ENCODE measurements at regions not wholly inside any gene's neighbourhood (a gene's known extent, or its start where the extent isn't known, plus 50 kb on each side); places are given as distances from the start of the nearest gene placed in this dataset.
"Not testable (repeated sequence)": the region's sequence is repeated elsewhere in the genome, so short reads cannot be mapped to it uniquely, and the experiment has no call there.

DNA sequence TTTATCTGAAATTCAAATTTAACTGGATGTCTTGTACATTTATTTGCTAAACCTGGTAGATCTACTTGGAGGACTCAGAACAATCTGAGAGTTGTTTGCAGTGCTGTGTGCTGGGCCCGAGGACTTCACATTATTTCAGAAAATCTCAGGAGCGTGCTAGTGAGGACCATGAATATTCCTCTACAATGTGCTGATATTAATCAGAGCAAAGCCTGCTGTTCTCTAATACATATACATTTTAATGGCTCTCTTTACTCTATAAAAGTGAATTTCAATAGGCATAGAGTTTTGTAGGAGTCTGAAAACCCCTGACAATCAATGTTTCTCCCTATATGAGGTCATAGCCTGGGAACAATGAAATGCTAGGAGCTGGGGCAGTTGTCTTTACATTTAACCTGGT lies 144.3 kb downstream of the NEDD1 start:
- Histone ChIP-seq H3K4me1 (replicated peaks) (no peaks in the 10 kb centered on the region), H3K36me3 (no peaks in the 10 kb centered on the region), H3K27me3 (replicated peaks; ENCODE audit: insufficient read depth) (no peaks in the 10 kb centered on the region), H3K4me3 (no peak overlapping the region), H3K9me3 (no peaks in the 10 kb centered on the region), H3K27ac (no peak overlapping the region)
- no peak for DNase-seq (ENCODE audit: low spot score)
- TF ChIP-seq POLR2A (IDR thresholded peaks at IDR 0.05) (no peak), POLR2AphosphoS5 (IDR thresholded peaks at IDR 0.05) (no peak)
- intact Hi-C loops (cut with DNase I) = no loop called here
- WGBS = 82% methylated on average over 2 of the region's 2 CpGs

- Histone ChIP-seq H3K36me3 (no peaks in the 10 kb centered on the region), H3K27me3 (replicated peaks; ENCODE audit: insufficient read depth) (no peaks in the 10 kb centered on the region), H3K27ac (no peak overlapping the region), H3K4me3 (no peak overlapping the region), H3K9me3 (no peaks in the 10 kb centered on the region), H3K4me1 (replicated peaks) (no peaks in the 10 kb centered on the region)
- 61% methylated on average over 3 of the region's 3 CpGs for WGBS
- intact Hi-C loops (cut with DNase I) = no loop called here
- TF ChIP-seq POLR2A (IDR thresholded peaks at IDR 0.05) (no peak), POLR2AphosphoS5 (IDR thresholded peaks at IDR 0.05) (no peak)
- TF ChIP-seq, protein P1, sequence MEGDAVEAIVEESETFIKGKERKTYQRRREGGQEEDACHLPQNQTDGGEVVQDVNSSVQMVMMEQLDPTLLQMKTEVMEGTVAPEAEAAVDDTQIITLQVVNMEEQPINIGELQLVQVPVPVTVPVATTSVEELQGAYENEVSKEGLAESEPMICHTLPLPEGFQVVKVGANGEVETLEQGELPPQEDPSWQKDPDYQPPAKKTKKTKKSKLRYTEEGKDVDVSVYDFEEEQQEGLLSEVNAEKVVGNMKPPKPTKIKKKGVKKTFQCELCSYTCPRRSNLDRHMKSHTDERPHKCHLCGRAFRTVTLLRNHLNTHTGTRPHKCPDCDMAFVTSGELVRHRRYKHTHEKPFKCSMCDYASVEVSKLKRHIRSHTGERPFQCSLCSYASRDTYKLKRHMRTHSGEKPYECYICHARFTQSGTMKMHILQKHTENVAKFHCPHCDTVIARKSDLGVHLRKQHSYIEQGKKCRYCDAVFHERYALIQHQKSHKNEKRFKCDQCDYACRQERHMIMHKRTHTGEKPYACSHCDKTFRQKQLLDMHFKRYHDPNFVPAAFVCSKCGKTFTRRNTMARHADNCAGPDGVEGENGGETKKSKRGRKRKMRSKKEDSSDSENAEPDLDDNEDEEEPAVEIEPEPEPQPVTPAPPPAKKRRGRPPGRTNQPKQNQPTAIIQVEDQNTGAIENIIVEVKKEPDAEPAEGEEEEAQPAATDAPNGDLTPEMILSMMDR (IDR thresholded peaks at IDR 0.05) = no peak
- DNase-seq (ENCODE audit: low spot score) = no peak
These were observed 154.1 kb downstream of the NEDD1 start for GRCh38 chr12:97061171-97061570.

- intact Hi-C loops (cut with DNase I) = no loop called here
- Histone ChIP-seq H3K4me1 (replicated peaks) (no peaks in the 10 kb centered on the region), H3K36me3 (no peaks in the 10 kb centered on the region), H3K4me3 (no peak overlapping the region), H3K27me3 (replicated peaks; ENCODE audit: insufficient read depth) (no peaks in the 10 kb centered on the region), H3K27ac (no peak overlapping the region), H3K9me3 (no peaks in the 10 kb centered on the region)
- TF ChIP-seq POLR2A (IDR thresholded peaks at IDR 0.05) (no peak), POLR2AphosphoS5 (IDR thresholded peaks at IDR 0.05) (no peak)
- TF ChIP-seq, protein P1 (IDR thresholded peaks at IDR 0.05) = no peak
- no peak for DNase-seq (ENCODE audit: low spot score)
- WGBS = 63% methylated on average over 1 of the region's 1 CpG
These were observed 156.4 kb downstream of the NEDD1 start for GRCh38 chr12:97063292-97063935.

- WGBS = 15% methylated on average over 6 of the region's 6 CpGs
- no peak for DNase-seq (ENCODE audit: low spot score)
- TF ChIP-seq, protein P1 (IDR thresholded peaks at IDR 0.05) = no peak
- TF ChIP-seq POLR2A (IDR thresholded peaks at IDR 0.05) (no peak), POLR2AphosphoS5 (IDR thresholded peaks at IDR 0.05) (peak; percentile 11)
These were observed 168.3 kb downstream of the NEDD1 start for GRCh38 chr12:97075161-97075933.

GRCh38 chr12:97075934-97076630 lies 169.0 kb downstream of the NEDD1 start:
- no peak overlapping the region for H3K27ac ChIP-seq
- intact Hi-C loops (cut with DNase I) = no loop called here
- TF ChIP-seq, protein P1 (IDR thresholded peaks at IDR 0.05) = no peak
- TF ChIP-seq POLR2AphosphoS5 (IDR thresholded peaks at IDR 0.05) = peak; percentile 1
- no peak for TF ChIP-seq POLR2A (IDR thresholded peaks at IDR 0.05)
- H3K4me3 ChIP-seq = no peak overlapping the region
- no peaks in the 10 kb centered on the region for H3K4me1 ChIP-seq (replicated peaks)
- no peaks in the 10 kb centered on the region for H3K27me3 ChIP-seq (replicated peaks; ENCODE audit: insufficient read depth)
- no peak for DNase-seq (ENCODE audit: low spot score)
- H3K36me3 ChIP-seq = no peaks in the 10 kb centered on the region
- H3K9me3 ChIP-seq = no peaks in the 10 kb centered on the region
- 69% methylated on average over 6 of the region's 6 CpGs for WGBS

More at GRCh38 chr12:97075161-97075933, 168.3 kb downstream of the NEDD1 start:
- H3K4me3 ChIP-seq = no peak overlapping the region
- intact Hi-C loops (cut with DNase I) = no loop called here
- H3K27ac ChIP-seq = no peak overlapping the region
- no peaks in the 10 kb centered on the region for H3K4me1 ChIP-seq (replicated peaks)
- H3K9me3 ChIP-seq = no peaks in the 10 kb centered on the region
- H3K36me3 ChIP-seq = no peaks in the 10 kb centered on the region
- H3K27me3 ChIP-seq (replicated peaks; ENCODE audit: insufficient read depth) = no peaks in the 10 kb centered on the region

- DNase-seq (ENCODE audit: low spot score); H3K27me3 ChIP-seq (replicated peaks; ENCODE audit: insufficient read depth); intact Hi-C loops (cut with DNase I); H3K27ac ChIP-seq; H3K4me1 ChIP-seq (replicated peaks); H3K9me3 ChIP-seq; H3K4me3 ChIP-seq; H3K36me3 ChIP-seq: not testable (repeated sequence)
- WGBS = 82% methylated on average over 9 of the region's 9 CpGs
These were observed 169.9 kb downstream of the NEDD1 start for GRCh38 chr12:97076912-97077311.

Measured in prostate gland (tissue), 2 donors.